A549 (cell line): ENCODE measurements at regions not wholly inside any gene's neighbourhood (a gene's known extent, or its start where the extent isn't known, plus 50 kb on each side); places are given as distances from the start of the nearest gene placed in this dataset.

Experiments used
- ATAC-seq, 2 experiments: fragments of 200-7000 bp in 1 of 2; fragments of >200 bp in 1 of 2; cut with Nextera tagmentation in 1 of 2; cut with Tn5 transposase in 1 of 2; 3 replicates each; pipeline versions ENCODE4 v1.8.0 to v1.9.1; 2018 to 2020; ENCODE audit warnings: mild to moderate bottlenecking in 1 of 2, moderate library complexity in 1 of 2
- CTCF ChIA-PET: fragments of 300-600 bp; sonication (Branson Sonifier 250); formaldehyde crosslinking; extraction: SDS; loops from one replicate; lab custom pipeline; 2021; ENCODE audit warnings: antibody characterized with exemption, inconsistent platforms; lab: Yijun Ruan, JAX
- POLR2A ChIA-PET: fragments of 350-600 bp; formaldehyde crosslinking; extraction: SDS; loops from one replicate; lab custom pipeline; 2021; ENCODE audit warnings: antibody characterized with exemption, inconsistent platforms; lab: Yijun Ruan, JAX
- DNase-seq, 2 experiments: peaks; one replicate each; pipeline versions ENCODE4 v3.0.0 to v3.0.0-alpha.2; 2011 to 2016; ENCODE audit warnings: low read depth in 1 of 2, low spot score in 1 of 2
- FAIRE-seq: peaks from 2 replicates; lab custom pipeline; 2011; peaks lifted over from hg19 to GRCh38; lab: Jason Lieb, UNC
- H3K27ac ChIP-seq, 2 experiments: fragments of >200 bp; sonication (Bioruptor Twin); formaldehyde crosslinking; 3 replicates each; pipeline ENCODE4 v1.5.1; 2016 to 2017
- H3K4me1 ChIP-seq: fragments of >200 bp; sonication (Bioruptor Twin); formaldehyde crosslinking; 3 replicates; pipeline ENCODE4 v1.6.1; 2016
- H3K4me2 ChIP-seq: fragments of >200 bp; sonication (Bioruptor Twin); formaldehyde crosslinking; 3 replicates; pipeline ENCODE4 v1.6.1; 2016
- H3K4me3 ChIP-seq: fragments of >200 bp; sonication (Bioruptor Twin); formaldehyde crosslinking; 3 replicates; pipeline ENCODE4 v1.5.1; 2016
- H3K9me3 ChIP-seq: fragments of >200 bp; sonication (Bioruptor Twin); formaldehyde crosslinking; 3 replicates; pipeline ENCODE4 v1.6.1; 2016
- BHLHE40 ChIP-seq: IDR thresholded peaks from 2 replicates; pipeline ENCODE4 v1.6.1; 2012; ENCODE audit warnings: low read depth, low read length, inconsistent platforms
- CBX2 ChIP-seq: fragments of 200-600 bp; sonication (generic); IDR thresholded peaks from 2 replicates; pipeline ENCODE4 v1.6.1; 2016; ENCODE audit warnings: low read depth, mild to moderate bottlenecking, borderline replicate concordance
- CHD2 ChIP-seq: fragments of 150-350 bp; IDR thresholded peaks from 2 replicates; pipeline ENCODE4 v1.6.1; 2014; ENCODE audit warnings: low read length; ENCODE audit not compliant: partially characterized antibody
- E2F6 ChIP-seq: IDR thresholded peaks from 2 replicates; pipeline ENCODE4 v1.6.1; 2012; ENCODE audit warnings: low read depth, borderline replicate concordance
- EHF ChIP-seq: fragments of 250-450 bp; sonication (Bioruptor Pico); IDR thresholded peaks from 2 replicates; pipeline ENCODE4 v1.5.0; 2020; ENCODE audit warnings: mild to moderate bottlenecking
- EHMT2 ChIP-seq: fragments of 200-600 bp; sonication (generic); IDR thresholded peaks from 2 replicates; pipeline ENCODE4 v1.6.1; 2016; ENCODE audit warnings: antibody characterized with exemption, low read depth, mild to moderate bottlenecking, moderate library complexity
- EP300 ChIP-seq, 2 experiments: fragments of >200 bp; sonication (Bioruptor Twin); formaldehyde crosslinking; IDR thresholded peaks; 2 replicates in 1 of 2; 3 replicates in 1 of 2; pipeline ENCODE4 v1.6.1; 2016 to 2017
- FOXS1 ChIP-seq: fragments of 250-450 bp; sonication (Bioruptor Pico); IDR thresholded peaks from 2 replicates; pipeline ENCODE4 v1.5.0; 2020; ENCODE audit warnings: mild to moderate bottlenecking, moderate library complexity
- GATA3 ChIP-seq: IDR thresholded peaks from 2 replicates; pipeline ENCODE4 v1.6.1; 2012; ENCODE audit warnings: borderline replicate concordance
- HDAC2 ChIP-seq: fragments of 200-600 bp; sonication (generic); IDR thresholded peaks from 2 replicates; pipeline ENCODE4 v1.6.1; 2016
- HEYL ChIP-seq: fragments of 250-450 bp; sonication (Bioruptor Pico); IDR thresholded peaks from 2 replicates; pipeline ENCODE4 v1.8.0; 2021; ENCODE audit warnings: mild to moderate bottlenecking, moderate library complexity
- HOXA7 ChIP-seq: fragments of 250-450 bp; sonication (Bioruptor Pico); IDR thresholded peaks from 2 replicates; pipeline ENCODE4 v1.5.0; 2020; ENCODE audit warnings: mild to moderate bottlenecking, moderate library complexity
- HOXB13 ChIP-seq: fragments of 250-450 bp; sonication (Bioruptor Pico); IDR thresholded peaks from 2 replicates; pipeline ENCODE4 v1.5.0; 2020; ENCODE audit warnings: low read depth, mild to moderate bottlenecking, moderate library complexity
- JUNB ChIP-seq: fragments of >200 bp; sonication (Bioruptor Twin); formaldehyde crosslinking; IDR thresholded peaks from 2 replicates; pipeline ENCODE4 v1.6.1; 2016
- MAZ ChIP-seq: fragments of 150-350 bp; IDR thresholded peaks from 2 replicates; pipeline ENCODE4 v1.6.1; 2014; ENCODE audit warnings: antibody characterized with exemption, low read depth, low read length, borderline replicate concordance
- MYC ChIP-seq: IDR thresholded peaks from 2 replicates; pipeline ENCODE4 v1.6.1; 2012; ENCODE audit warnings: mild to moderate bottlenecking, inconsistent platforms, low read length, improper control_type of control experiment, borderline replicate concordance
- NFE2L2 ChIP-seq: fragments of 150-350 bp; conservative IDR thresholded peaks from 2 replicates; pipeline ENCODE4 v1.6.1; 2014; ENCODE audit warnings: low read length
- PHF8 ChIP-seq: fragments of 200-600 bp; sonication (generic); IDR thresholded peaks from 2 replicates; pipeline ENCODE4 v1.6.1; 2016; ENCODE audit warnings: low read depth, mild to moderate bottlenecking, antibody characterized with exemption, moderate library complexity, borderline replicate concordance
- POLR2A ChIP-seq: IDR thresholded peaks from 2 replicates; pipeline ENCODE4 v1.6.1; 2012; ENCODE audit warnings: mild to moderate bottlenecking, low read length
- POLR2AphosphoS2 ChIP-seq: conservative IDR thresholded peaks from 2 replicates; pipeline ENCODE4 v1.6.1; 2012; ENCODE audit warnings: low read length, improper control_type of control experiment, inconsistent platforms
- RAD21 ChIP-seq, 2 experiments: fragments of >200 bp in 1 of 2; sonication (Bioruptor Twin) in 1 of 2; formaldehyde crosslinking in 1 of 2; IDR thresholded peaks in 1 of 2; conservative IDR thresholded peaks in 1 of 2; 2 replicates in 1 of 2; 3 replicates in 1 of 2; pipeline ENCODE4 v1.6.1; 2012 to 2018; ENCODE audit warnings: inconsistent platforms in 1 of 2
- RARB ChIP-seq: fragments of 250-450 bp; sonication (Bioruptor Pico); IDR thresholded peaks from 2 replicates; pipeline ENCODE4 v1.8.0; 2021; ENCODE audit warnings: mild to moderate bottlenecking, moderate library complexity
- RCOR1 ChIP-seq: fragments of 150-350 bp; IDR thresholded peaks from 2 replicates; pipeline ENCODE4 v1.6.1; 2014; ENCODE audit warnings: antibody characterized with exemption, low read length, low read depth
- REST ChIP-seq: fragments of 200-600 bp; sonication (generic); IDR thresholded peaks from 2 replicates; pipeline ENCODE4 v1.6.1; 2016; ENCODE audit warnings: antibody characterized with exemption, mild to moderate bottlenecking, moderate library complexity
- RFX5 ChIP-seq: fragments of 450-650 bp; IDR thresholded peaks from 2 replicates; pipeline ENCODE4 v1.7.1; 2014; ENCODE audit warnings: antibody characterized with exemption, mild to moderate bottlenecking, moderate library complexity
- SMC3 ChIP-seq: fragments of >200 bp; sonication (Bioruptor Twin); formaldehyde crosslinking; IDR thresholded peaks from 3 replicates; pipeline ENCODE4 v1.6.1; 2018; ENCODE audit warnings: inconsistent platforms
- ZC3H11A ChIP-seq: fragments of 450-650 bp; IDR thresholded peaks from 2 replicates; pipeline ENCODE4 v1.6.1; 2014; ENCODE audit warnings: antibody characterized with exemption, mild to moderate bottlenecking
- ZSCAN20 ChIP-seq: fragments of 250-450 bp; sonication (Bioruptor Pico); IDR thresholded peaks from 2 replicates; pipeline ENCODE4 v1.8.0; 2022; ENCODE audit warnings: mild to moderate bottlenecking, moderate library complexity
- WGBS: methylation state at CpG from one replicate; pipeline ENCODE4 v1.1.6; 2017; ENCODE audit errors: missing lambda C conversion rate; 5-methylcytosine and 5-hydroxymethylcytosine counted together
- TF ChIP-seq, protein P1 (sequence below): fragments of 450-650 bp; IDR thresholded peaks from 2 replicates; pipeline ENCODE4 v1.6.1; 2014; ENCODE audit warnings: antibody characterized with exemption
- TF ChIP-seq, protein P2 (sequence below): fragments of >200 bp; sonication (Bioruptor Twin); formaldehyde crosslinking; IDR thresholded peaks from 3 replicates; pipeline ENCODE4 v1.5.1; 2016

- TF ChIP-seq EHF (no peak), BHLHE40 (no peak), ZSCAN20 (CRISPR knock-in tag) (no peak), POLR2A (no peak), JUNB (no peak), ZC3H11A (no peak), REST (no peak), POLR2AphosphoS2 (no peak), HOXB13 (CRISPR knock-in tag) (no peak), NFE2L2 (no peak), RCOR1 (no peak), CBX2 (no peak), RARB (CRISPR knock-in tag) (no peak), EP300 (IDR thresholded peaks at IDR 0.05) (no peak)
- TF ChIP-seq, protein P1, sequence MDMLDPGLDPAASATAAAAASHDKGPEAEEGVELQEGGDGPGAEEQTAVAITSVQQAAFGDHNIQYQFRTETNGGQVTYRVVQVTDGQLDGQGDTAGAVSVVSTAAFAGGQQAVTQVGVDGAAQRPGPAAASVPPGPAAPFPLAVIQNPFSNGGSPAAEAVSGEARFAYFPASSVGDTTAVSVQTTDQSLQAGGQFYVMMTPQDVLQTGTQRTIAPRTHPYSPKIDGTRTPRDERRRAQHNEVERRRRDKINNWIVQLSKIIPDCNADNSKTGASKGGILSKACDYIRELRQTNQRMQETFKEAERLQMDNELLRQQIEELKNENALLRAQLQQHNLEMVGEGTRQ: no peak
- ChIA-PET POLR2A (no interaction called here), CTCF (interaction anchor here (0.6 kb wide), 1 partner anchor 27 kb away, joined by 3 read pairs; no protein-coding TSS in a partner anchor)
- no peak overlapping the region for H3K4me2 ChIP-seq
- WGBS: 85% methylated on average over 3 of the region's 3 CpGs
- no peak overlapping the region for H3K4me3 ChIP-seq
- H3K4me1 ChIP-seq: peaks cover 30% of the 10 kb centered on the region
- FAIRE-seq (no peak), DNase-seq (no peak), ATAC-seq (no peak)
- H3K27ac ChIP-seq: peak overlapping the region in 1 of 2 experiments; percentile 35; a peak in 2 of 6 replicates
- no peaks in the 10 kb centered on the region for H3K9me3 ChIP-seq
Observed at GRCh38 chr13:40399756-40400155, 266.7 kb downstream of the FOXO1 start.

DNA sequence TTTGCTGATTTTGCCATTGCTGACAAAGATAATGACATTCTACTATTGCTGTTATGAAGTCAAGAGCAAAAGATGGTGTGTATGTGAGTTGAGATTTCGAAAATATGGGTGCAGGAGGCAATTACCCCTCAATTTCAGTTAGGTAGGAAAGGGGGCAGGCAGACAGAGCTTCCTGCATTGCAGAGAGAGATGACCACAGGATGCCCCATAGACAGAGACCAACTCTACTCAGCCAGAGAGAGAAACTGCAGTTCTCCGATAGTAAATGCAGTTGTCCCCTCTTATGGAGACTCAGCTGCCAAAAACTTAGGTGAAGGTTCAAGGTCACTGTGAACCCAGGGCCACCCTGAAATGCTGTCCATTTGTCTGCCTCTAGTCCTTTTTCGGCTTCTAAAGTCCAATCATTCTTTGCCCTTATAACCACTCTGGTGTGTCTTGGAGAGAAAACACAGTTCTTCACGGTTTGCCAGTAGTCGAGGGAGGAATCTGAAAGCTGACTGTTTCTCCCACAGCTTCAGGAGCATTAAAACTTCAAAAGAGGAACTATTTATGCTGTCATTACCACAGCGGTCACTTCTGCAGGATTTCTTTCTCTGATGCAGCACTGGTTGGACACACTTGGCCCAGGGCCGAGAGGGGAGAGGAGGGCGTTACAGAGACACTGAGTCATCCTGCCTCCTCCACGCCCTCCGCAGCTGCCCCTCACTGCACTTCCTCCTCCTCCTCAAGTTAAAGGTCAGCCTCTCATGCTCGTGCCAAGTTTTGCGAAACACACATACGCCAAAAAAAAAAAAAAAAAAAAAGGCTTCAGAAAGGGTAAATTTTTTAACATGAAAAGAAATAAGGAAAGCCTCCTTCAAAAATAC, 264.3 kb downstream of the FOXO1 start:
- CTCF ChIA-PET: no interaction called here
- POLR2A ChIA-PET: interaction anchor here (0.7 kb wide), 1 partner anchor 446 kb away, joined by 3 read pairs; no protein-coding TSS in a partner anchor
- ATAC-seq (peak; percentile 78 to 88), DNase-seq (peak; percentile 62 to 89), FAIRE-seq (no peak)
- H3K4me1 ChIP-seq: peaks cover 44% of the 10 kb centered on the region
- H3K4me2 ChIP-seq: peak overlapping the region; percentile 80
- H3K4me3 ChIP-seq: 0 out of 3 replicates have a peak overlapping the region, but pooled peaks have one; percentile 21
- no peaks in the 10 kb centered on the region for H3K9me3 ChIP-seq
- H3K27ac ChIP-seq: peak overlapping the region; percentile 78 to 84
- WGBS: 16% methylated on average over 13 of the region's 13 CpGs
- TF ChIP-seq RFX5 (no peak), MAZ (no peak), EHMT2 (no peak), CHD2 (no peak), E2F6 (no peak), ZSCAN20 (CRISPR knock-in tag) (no peak), PHF8 (no peak), FOXS1 (CRISPR knock-in tag) (no peak), HDAC2 (no peak), RCOR1 (no peak), RAD21 (conservative IDR thresholded peaks at IDR 0.05 in 1 of 2, IDR thresholded peaks at IDR 0.05 in 1 of 2) (no peak), HOXA7 (CRISPR knock-in tag) (no peak), HEYL (CRISPR knock-in tag) (no peak), SMC3 (0 out of 3 replicates have a peak, but pooled peaks have one; percentile 8), RARB (CRISPR knock-in tag) (no peak), NFE2L2 (no peak), GATA3 (peak; percentile 46; the same call in 1 of the 2 replicates), POLR2A (no peak), MYC (no peak)
- TF ChIP-seq, protein P2, sequence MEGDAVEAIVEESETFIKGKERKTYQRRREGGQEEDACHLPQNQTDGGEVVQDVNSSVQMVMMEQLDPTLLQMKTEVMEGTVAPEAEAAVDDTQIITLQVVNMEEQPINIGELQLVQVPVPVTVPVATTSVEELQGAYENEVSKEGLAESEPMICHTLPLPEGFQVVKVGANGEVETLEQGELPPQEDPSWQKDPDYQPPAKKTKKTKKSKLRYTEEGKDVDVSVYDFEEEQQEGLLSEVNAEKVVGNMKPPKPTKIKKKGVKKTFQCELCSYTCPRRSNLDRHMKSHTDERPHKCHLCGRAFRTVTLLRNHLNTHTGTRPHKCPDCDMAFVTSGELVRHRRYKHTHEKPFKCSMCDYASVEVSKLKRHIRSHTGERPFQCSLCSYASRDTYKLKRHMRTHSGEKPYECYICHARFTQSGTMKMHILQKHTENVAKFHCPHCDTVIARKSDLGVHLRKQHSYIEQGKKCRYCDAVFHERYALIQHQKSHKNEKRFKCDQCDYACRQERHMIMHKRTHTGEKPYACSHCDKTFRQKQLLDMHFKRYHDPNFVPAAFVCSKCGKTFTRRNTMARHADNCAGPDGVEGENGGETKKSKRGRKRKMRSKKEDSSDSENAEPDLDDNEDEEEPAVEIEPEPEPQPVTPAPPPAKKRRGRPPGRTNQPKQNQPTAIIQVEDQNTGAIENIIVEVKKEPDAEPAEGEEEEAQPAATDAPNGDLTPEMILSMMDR: no peak
